H9 (cell line): ENCODE measurements at regions not wholly inside any gene's neighbourhood (a gene's known extent, or its start where the extent isn't known, plus 50 kb on each side); places are given as distances from the start of the nearest gene placed in this dataset.

ENCODE experiments used
- DNase-seq: peaks from one replicate; pipeline ENCODE4 v3.0.0-alpha.2; 2017
- H2AFZ ChIP-seq: one replicate; pipeline ENCODE4 v1.6.1; 2013; ENCODE audit warnings: mild to moderate bottlenecking, low read length, control low read depth, moderate library complexity
- H2AK5ac ChIP-seq: 2 replicates; pipeline ENCODE4 v1.6.1; 2013; ENCODE audit warnings: low read length, control low read depth, mixed read lengths; ENCODE audit not compliant: insufficient read length
- H2BK120ac ChIP-seq: one replicate; pipeline ENCODE4 v1.6.1; 2013; ENCODE audit warnings: low read depth, mild to moderate bottlenecking, low read length, control low read depth, inconsistent platforms; ENCODE audit not compliant: poor library complexity, severe bottlenecking
- H2BK12ac ChIP-seq: 2 replicates; pipeline ENCODE4 v1.6.1; 2013; ENCODE audit warnings: low read length, control low read depth, mixed read lengths, low read depth; ENCODE audit not compliant: insufficient read length
- H2BK15ac ChIP-seq: 2 replicates; pipeline ENCODE4 v1.6.1; 2013; ENCODE audit warnings: low read depth, low read length, control low read depth
- H2BK20ac ChIP-seq: one replicate; pipeline ENCODE4 v1.6.1; 2013; ENCODE audit warnings: low read depth, mild to moderate bottlenecking, low read length, control low read depth, inconsistent platforms; ENCODE audit not compliant: poor library complexity, severe bottlenecking
- H2BK5ac ChIP-seq: 2 replicates; pipeline ENCODE4 v1.6.1; 2013; ENCODE audit warnings: low read length, control low read depth, mixed read lengths; ENCODE audit not compliant: insufficient read length
- H3K14ac ChIP-seq: 2 replicates; pipeline ENCODE4 v1.6.1; 2013; ENCODE audit warnings: low read length, control low read depth; ENCODE audit not compliant: insufficient read depth
- H3K18ac ChIP-seq: 2 replicates; pipeline ENCODE4 v1.6.1; 2013; ENCODE audit warnings: low read depth, mild to moderate bottlenecking, mixed read lengths, low read length, control low read depth; ENCODE audit not compliant: insufficient read length
- H3K23ac ChIP-seq: 2 replicates; pipeline ENCODE4 v1.6.1; 2013; ENCODE audit warnings: low read length, control low read depth, mixed read lengths, low read depth; ENCODE audit not compliant: insufficient read length
- H3K23me2 ChIP-seq: 2 replicates; pipeline ENCODE4 v1.6.1; 2013; ENCODE audit warnings: low read depth, mild to moderate bottlenecking, mixed read lengths, low read length, control low read depth; ENCODE audit not compliant: insufficient read length, poor library complexity, severe bottlenecking
- H3K27ac ChIP-seq: 2 replicates; pipeline ENCODE4 v1.5.1; 2013; ENCODE audit warnings: low read length, control low read depth, mixed read lengths, low read depth; ENCODE audit not compliant: insufficient read length
- H3K27me3 ChIP-seq: 2 replicates; pipeline ENCODE4 v1.6.1; 2013; ENCODE audit warnings: low read length, control low read depth, inconsistent platforms; ENCODE audit not compliant: insufficient read depth
- H3K4ac ChIP-seq: 2 replicates; pipeline ENCODE4 v1.6.1; 2013; ENCODE audit warnings: low read depth, mild to moderate bottlenecking, control low read depth, inconsistent platforms, low read length, moderate library complexity
- H3K4me1 ChIP-seq: 2 replicates; pipeline ENCODE4 v1.6.1; 2013; ENCODE audit warnings: low read length, control low read depth, inconsistent platforms; ENCODE audit not compliant: insufficient read depth
- H3K4me2 ChIP-seq: 2 replicates; pipeline ENCODE4 v1.6.1; 2013; ENCODE audit warnings: low read length, control low read depth, mixed read lengths; ENCODE audit not compliant: insufficient read length, insufficient read depth
- H3K56ac ChIP-seq: 2 replicates; pipeline ENCODE4 v1.6.1; 2013; ENCODE audit warnings: low read depth, mild to moderate bottlenecking, mixed read lengths, low read length, control low read depth; ENCODE audit not compliant: insufficient read length
- H3K79me1 ChIP-seq: 2 replicates; pipeline ENCODE4 v1.6.1; 2013; ENCODE audit warnings: low read depth, mild to moderate bottlenecking, moderate library complexity, low read length, control low read depth, inconsistent platforms; ENCODE audit not compliant: insufficient read depth, poor library complexity, severe bottlenecking
- H3K79me2 ChIP-seq: 2 replicates; pipeline ENCODE4 v1.6.1; 2013; ENCODE audit warnings: low read length, control low read depth, inconsistent platforms; ENCODE audit not compliant: insufficient read depth
- H3K9ac ChIP-seq: 2 replicates; pipeline ENCODE4 v1.6.1; 2013; ENCODE audit warnings: low read length, control low read depth, mixed read lengths; ENCODE audit not compliant: insufficient read length; ENCODE audit errors: extremely low read depth
- H3K9me3 ChIP-seq: one replicate; pipeline ENCODE4 v1.6.1; 2013; ENCODE audit warnings: low read depth, low read length, inconsistent platforms; ENCODE audit not compliant: control insufficient read depth
- H3T11ph ChIP-seq: one replicate; pipeline ENCODE4 v1.6.1; 2013; ENCODE audit warnings: mild to moderate bottlenecking, low read length, control low read depth, inconsistent platforms
- H4K20me1 ChIP-seq: one replicate; pipeline ENCODE4 v1.6.1; 2013; ENCODE audit not compliant: control insufficient read depth, insufficient read length, insufficient read depth
- H4K5ac ChIP-seq: 2 replicates; pipeline ENCODE4 v1.6.1; 2013; ENCODE audit warnings: low read depth, mild to moderate bottlenecking, mixed read lengths, low read length, control low read depth; ENCODE audit not compliant: insufficient read length
- H4K8ac ChIP-seq: replicated peaks from 2 replicates; pipeline ENCODE4 v1.6.1; 2013; ENCODE audit warnings: low read length, control low read depth, mixed read lengths, low read depth; ENCODE audit not compliant: insufficient read length
- H4K91ac ChIP-seq: 2 replicates; pipeline ENCODE4 v1.6.1; 2013; ENCODE audit warnings: low read depth, mild to moderate bottlenecking, moderate library complexity, mixed read lengths, low read length, control low read depth; ENCODE audit not compliant: insufficient read length
- H3K27ac Mint-ChIP-seq, 3 experiments: 2 replicates in 2 of 3; 3 replicates in 1 of 3; pipeline ENCODE4 v1.8.0; 2020 to 2021; ENCODE audit warnings: mixed read lengths in 3 of 3, mild to moderate bottlenecking in 1 of 3, moderate library complexity in 1 of 3
- H3K27me3 Mint-ChIP-seq: 2 replicates; pipeline ENCODE4 v1.8.0; 2021; ENCODE audit warnings: low read depth, mild to moderate bottlenecking, moderate library complexity, mixed read lengths
- H3K36me3 Mint-ChIP-seq, 3 experiments: 2 replicates in 2 of 3; 3 replicates in 1 of 3; pipeline ENCODE4 v1.8.0; 2020 to 2021; ENCODE audit warnings: low read depth in 3 of 3, mixed read lengths in 3 of 3; ENCODE audit not compliant: insufficient read depth in 1 of 3
- H3K4me1 Mint-ChIP-seq, 2 experiments: 2 replicates each; pipeline ENCODE4 v1.8.0; 2020; ENCODE audit warnings: mixed read lengths in 2 of 2
- H3K4me3 Mint-ChIP-seq, 2 experiments: 2 replicates in 1 of 2; 3 replicates in 1 of 2; pipeline ENCODE4 v1.8.0; 2020 to 2021; ENCODE audit warnings: mild to moderate bottlenecking in 2 of 2, mixed read lengths in 2 of 2, moderate library complexity in 1 of 2
- H3K9me3 Mint-ChIP-seq, 2 experiments: 2 replicates in 1 of 2; 3 replicates in 1 of 2; pipeline ENCODE4 v1.8.0; 2020; ENCODE audit warnings: mild to moderate bottlenecking in 2 of 2, mixed read lengths in 2 of 2, moderate library complexity in 1 of 2
- WGBS: extraction: QIAGEN DNeasy Blood & Tissue Kit; methylation state at CpG from one replicate; pipeline ENCODE4 v1.1.7; 2013; ENCODE audit warnings: missing lambda C conversion rate, low lambda C conversion rate, mixed read lengths; ENCODE audit not compliant: insufficient read length; ENCODE audit errors: extremely low coverage; 5-methylcytosine and 5-hydroxymethylcytosine counted together
- TF ChIP-seq, protein P1 (sequence below): fragments of 200-600 bp; sonication (generic); conservative IDR thresholded peaks from 3 replicates; pipeline ENCODE4 v1.8.0; 2021; ENCODE audit warnings: antibody characterized with exemption, mild to moderate bottlenecking

DNA sequence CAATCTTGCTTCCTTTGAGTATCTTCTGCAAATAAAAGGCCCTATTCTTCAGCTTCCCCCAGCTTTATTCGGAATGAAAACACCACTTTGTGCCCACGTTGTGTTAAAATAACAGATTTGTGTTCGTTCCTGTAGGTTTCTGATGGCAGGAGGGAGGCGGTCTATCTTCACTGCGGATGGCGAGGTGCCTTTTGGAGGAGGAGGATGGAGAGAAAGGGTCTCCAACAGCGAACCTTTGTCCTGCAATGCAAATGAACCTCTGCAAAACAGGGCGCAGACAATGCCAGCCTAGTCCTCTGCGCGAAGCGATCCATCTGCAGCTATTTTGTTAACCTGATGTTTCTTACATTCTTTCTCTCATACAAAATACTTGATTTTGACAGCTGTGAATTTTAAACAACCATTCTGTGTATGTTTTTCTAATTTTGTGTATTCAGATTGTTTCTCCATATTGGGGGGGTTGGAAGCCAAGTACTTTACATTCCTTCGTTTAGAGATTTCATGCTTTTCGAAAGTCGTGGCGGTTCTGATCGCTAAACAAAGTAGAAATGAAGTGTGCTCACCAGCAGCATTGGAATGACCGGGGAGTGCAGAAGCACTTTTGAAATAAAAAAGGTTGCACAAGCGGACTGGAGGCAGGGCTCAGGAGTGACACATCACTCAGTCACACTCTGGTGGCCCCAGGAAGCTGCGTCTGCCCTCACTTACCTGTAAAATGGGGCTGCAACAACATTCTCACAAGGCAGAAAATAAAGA lies 279.0 kb upstream of the IRX5 start:
- Histone ChIP-seq H2BK15ac (no peak overlapping the region), H4K91ac (no peak overlapping the region), H3K4me2 (peak overlapping the region; percentile 35), H3T11ph (no peak overlapping the region), H2BK12ac (no peak overlapping the region), H2BK5ac (no peak overlapping the region), H3K9ac (no peak overlapping the region), H3K79me1 (no peaks in the 10 kb centered on the region), H3K4me1 (peaks cover 10% of the 10 kb centered on the region; the same call in 1 of the 2 replicates), H3K14ac (no peak overlapping the region), H3K23ac (no peak overlapping the region), H2BK120ac (no peak overlapping the region), H3K56ac (no peak overlapping the region), H3K79me2 (no peaks in the 10 kb centered on the region), H4K5ac (no peak overlapping the region), H3K9me3 (no peaks in the 10 kb centered on the region), H3K27ac (no peak overlapping the region), H4K20me1 (no peaks in the 10 kb centered on the region), H4K8ac (no peak overlapping the region), H3K4ac (no peak overlapping the region), H3K23me2 (no peaks in the 10 kb centered on the region), H2AFZ (no peak overlapping the region), H3K18ac (no peak overlapping the region), H2AK5ac (no peak overlapping the region), H3K27me3 (peaks cover 23% of the 10 kb centered on the region; the same call in 1 of the 2 replicates), H2BK20ac (no peak overlapping the region)
- peak; percentile 83 for DNase-seq
- Mint-ChIP-seq H3K27ac (peak overlapping the region in 2 of 3 experiments; percentile 81 to 95; a peak in 6 of 7 replicates), H3K27me3 (peaks cover 75% of the 10 kb centered on the region), H3K36me3 (peaks cover 0 to 2% (median 0%) of the 10 kb centered on the region in 3 experiments; a peak in 1 of 7 replicates), H3K9me3 (no peaks in the 10 kb centered on the region; a peak in 2 of 5 replicates), H3K4me3 (peak overlapping the region; percentile 44 to 63), H3K4me1 (peaks cover 70 to 78% of the 10 kb centered on the region in 2 experiments)
- TF ChIP-seq, protein P1, sequence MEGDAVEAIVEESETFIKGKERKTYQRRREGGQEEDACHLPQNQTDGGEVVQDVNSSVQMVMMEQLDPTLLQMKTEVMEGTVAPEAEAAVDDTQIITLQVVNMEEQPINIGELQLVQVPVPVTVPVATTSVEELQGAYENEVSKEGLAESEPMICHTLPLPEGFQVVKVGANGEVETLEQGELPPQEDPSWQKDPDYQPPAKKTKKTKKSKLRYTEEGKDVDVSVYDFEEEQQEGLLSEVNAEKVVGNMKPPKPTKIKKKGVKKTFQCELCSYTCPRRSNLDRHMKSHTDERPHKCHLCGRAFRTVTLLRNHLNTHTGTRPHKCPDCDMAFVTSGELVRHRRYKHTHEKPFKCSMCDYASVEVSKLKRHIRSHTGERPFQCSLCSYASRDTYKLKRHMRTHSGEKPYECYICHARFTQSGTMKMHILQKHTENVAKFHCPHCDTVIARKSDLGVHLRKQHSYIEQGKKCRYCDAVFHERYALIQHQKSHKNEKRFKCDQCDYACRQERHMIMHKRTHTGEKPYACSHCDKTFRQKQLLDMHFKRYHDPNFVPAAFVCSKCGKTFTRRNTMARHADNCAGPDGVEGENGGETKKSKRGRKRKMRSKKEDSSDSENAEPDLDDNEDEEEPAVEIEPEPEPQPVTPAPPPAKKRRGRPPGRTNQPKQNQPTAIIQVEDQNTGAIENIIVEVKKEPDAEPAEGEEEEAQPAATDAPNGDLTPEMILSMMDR = no peak
- WGBS = no CpG with 5 or more reads among the region's 19 CpGs
